IPS DF 6.9 (cell line): ENCODE measurements at regions not wholly inside any gene's neighbourhood (a gene's known extent, or its start where the extent isn't known, plus 50 kb on each side); places are given as distances from the start of the nearest gene placed in this dataset.

Experiments used
- DNase-seq: peaks from one replicate; pipeline ENCODE4 v3.0.0-alpha.2; 2013; ENCODE audit warnings: low read depth, low spot score
- H3K27ac ChIP-seq: one replicate; pipeline ENCODE4 v1.5.1; 2013; ENCODE audit warnings: low read length, control low read depth
- H3K27me3 ChIP-seq: 2 replicates; pipeline ENCODE4 v1.6.1; 2013; ENCODE audit warnings: mild to moderate bottlenecking, low read length; ENCODE audit not compliant: control insufficient read depth, insufficient read depth
- H3K36me3 ChIP-seq: 2 replicates; pipeline ENCODE4 v1.6.1; 2013; ENCODE audit warnings: low read length; ENCODE audit not compliant: control insufficient read depth, insufficient read depth
- H3K4me1 ChIP-seq: 2 replicates; pipeline ENCODE4 v1.6.1; 2013; ENCODE audit warnings: low read length; ENCODE audit not compliant: control insufficient read depth, insufficient read depth
- H3K4me3 ChIP-seq: 2 replicates; pipeline ENCODE4 v1.5.1; 2013; ENCODE audit warnings: mild to moderate bottlenecking, low read length
- H3K9me3 ChIP-seq: 2 replicates; pipeline ENCODE4 v1.6.1; 2013; ENCODE audit warnings: low read length, inconsistent platforms; ENCODE audit not compliant: control insufficient read depth, insufficient read depth
- WGBS: extraction: QIAGEN DNeasy Blood & Tissue Kit; methylation state at CpG from one replicate; pipeline ENCODE4 v1.1.7; 2013; ENCODE audit warnings: mixed read lengths, missing lambda C conversion rate; ENCODE audit not compliant: insufficient read length, insufficient coverage; 5-methylcytosine and 5-hydroxymethylcytosine counted together

DNA sequence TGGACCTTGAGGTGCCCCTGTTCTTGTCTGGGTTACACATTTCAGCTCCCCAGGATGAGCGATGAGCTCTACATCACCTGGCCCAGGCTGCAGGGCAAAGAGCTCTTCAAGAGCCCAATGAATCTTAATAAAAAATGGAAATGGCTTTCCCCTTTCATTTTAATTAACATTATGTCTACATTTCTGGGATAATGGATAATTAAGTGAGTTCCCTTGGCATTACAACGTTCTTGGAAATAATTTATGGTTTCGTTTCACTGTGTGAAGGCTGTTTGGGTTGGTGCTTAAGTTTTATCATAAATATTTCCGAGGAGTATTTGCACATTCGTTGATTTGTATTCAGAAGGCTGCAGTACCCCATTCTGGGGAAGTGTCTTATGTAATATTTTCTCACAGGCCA, 678.3 kb upstream of the EEF2KMT start:
- DNase-seq, result no peak
- no peaks in the 10 kb centered on the region; the same call in 1 of the 2 replicates for H3K9me3 ChIP-seq
- no CpG with 5 or more reads among the region's 5 CpGs for WGBS
- H3K27ac ChIP-seq, result no peak overlapping the region
- no peaks in the 10 kb centered on the region for H3K36me3 ChIP-seq
- no peaks in the 10 kb centered on the region for H3K4me1 ChIP-seq
- no peaks in the 10 kb centered on the region for H3K27me3 ChIP-seq
- no peak overlapping the region for H3K4me3 ChIP-seq

DNA sequence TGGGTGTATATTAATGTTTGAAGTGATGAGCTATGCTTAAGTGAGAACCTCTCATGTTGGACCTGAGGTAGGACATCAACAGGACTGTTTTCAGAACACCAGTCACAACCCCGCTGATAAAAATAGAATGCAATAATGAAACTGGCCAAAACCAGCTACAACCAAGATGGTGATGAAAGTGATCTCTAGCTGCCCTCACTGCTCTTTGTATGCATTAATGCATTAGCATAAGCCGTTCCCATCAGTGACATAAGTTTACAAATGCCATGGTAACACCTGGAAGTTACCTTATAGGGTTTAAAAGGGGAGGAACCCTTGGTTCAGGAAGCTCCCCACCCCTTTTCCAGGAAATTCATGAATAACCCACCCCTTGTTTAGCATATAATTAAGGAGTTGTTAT, 672.5 kb upstream of the EEF2KMT start:
- no CpG with 5 or more reads among the region's 2 CpGs for WGBS
- H3K36me3 ChIP-seq, result no peaks in the 10 kb centered on the region
- no peak overlapping the region for H3K4me3 ChIP-seq
- no peak for DNase-seq
- no peaks in the 10 kb centered on the region for H3K4me1 ChIP-seq
- no peaks in the 10 kb centered on the region for H3K27me3 ChIP-seq
- no peaks in the 10 kb centered on the region; the same call in 1 of the 2 replicates for H3K9me3 ChIP-seq
- H3K27ac ChIP-seq, result no peak overlapping the region

DNA sequence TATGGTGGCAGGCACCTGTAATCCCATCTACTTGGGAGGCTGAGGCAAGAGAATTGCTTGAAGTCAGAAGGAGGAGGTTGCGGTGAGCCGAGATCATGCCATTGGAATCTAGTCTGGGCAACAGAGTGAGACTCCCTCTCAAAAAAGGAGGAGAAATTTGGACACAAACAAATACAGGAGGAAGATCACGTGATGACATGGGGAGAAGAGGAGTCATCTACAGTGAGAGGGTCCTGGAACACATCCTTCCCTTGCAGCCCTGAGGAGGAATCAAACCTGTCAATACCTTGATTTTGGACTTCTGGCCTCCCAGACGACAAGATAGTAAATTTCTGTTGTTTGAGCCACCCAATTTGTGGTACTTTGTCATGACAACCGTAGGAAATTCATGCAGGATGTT, 671.9 kb upstream of the EEF2KMT start:
- WGBS, result no CpG with 5 or more reads among the region's 5 CpGs
- Histone ChIP-seq H3K27ac (no peak overlapping the region), H3K4me1 (no peaks in the 10 kb centered on the region), H3K9me3 (no peaks in the 10 kb centered on the region; the same call in 1 of the 2 replicates), H3K4me3 (no peak overlapping the region), H3K36me3 (no peaks in the 10 kb centered on the region), H3K27me3 (no peaks in the 10 kb centered on the region)
- no peak for DNase-seq

DNA sequence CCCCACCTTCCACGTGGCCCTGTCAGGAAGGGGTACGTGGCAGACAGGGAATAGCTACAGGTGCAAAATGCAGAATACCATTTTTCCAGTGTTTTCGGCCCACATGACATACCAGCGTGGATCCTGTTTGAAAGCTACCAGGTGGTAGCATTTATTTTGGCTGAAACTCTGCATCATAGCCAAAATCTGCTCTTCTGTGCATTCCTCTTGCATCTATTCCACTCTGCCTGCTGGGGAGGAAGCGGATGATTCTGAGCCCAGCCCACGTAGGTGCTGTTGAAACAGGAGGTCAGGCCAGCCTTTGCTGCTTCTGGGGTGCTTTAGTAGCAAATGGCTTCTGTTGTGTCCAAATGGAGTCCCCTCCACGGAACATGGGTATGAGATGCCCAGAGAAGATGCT, 670.9 kb upstream of the EEF2KMT start:
- Histone ChIP-seq H3K27ac (no peak overlapping the region), H3K27me3 (no peaks in the 10 kb centered on the region), H3K4me1 (no peaks in the 10 kb centered on the region), H3K9me3 (no peaks in the 10 kb centered on the region; the same call in 1 of the 2 replicates), H3K4me3 (no peak overlapping the region), H3K36me3 (no peaks in the 10 kb centered on the region)
- no CpG with 5 or more reads among the region's 7 CpGs for WGBS
- DNase-seq, result no peak

DNA sequence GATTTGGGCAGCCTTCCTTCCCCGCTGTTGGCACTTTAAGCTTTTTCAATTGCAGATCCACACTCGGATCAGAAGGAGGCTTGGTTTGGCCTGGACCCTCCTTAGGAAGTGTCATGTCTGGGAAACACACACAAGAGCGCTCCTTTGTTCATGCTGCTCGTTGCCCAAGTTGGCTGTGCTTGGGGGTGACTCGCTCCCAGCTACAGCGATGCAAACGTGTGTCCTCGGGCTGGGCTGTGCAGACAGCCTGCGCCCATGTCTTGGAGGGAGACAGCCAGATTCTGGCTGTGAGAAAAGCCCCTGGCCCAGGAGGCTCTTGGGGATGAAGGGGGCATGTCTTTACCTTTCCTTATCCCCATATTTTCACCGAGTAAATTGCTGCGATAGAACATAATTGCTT, 665.6 kb upstream of the EEF2KMT start:
- no peaks in the 10 kb centered on the region for H3K4me1 ChIP-seq
- no CpG with 5 or more reads among the region's 11 CpGs for WGBS
- H3K36me3 ChIP-seq, result no peaks in the 10 kb centered on the region
- no peak for DNase-seq
- peaks cover 1% of the 10 kb centered on the region; the same call in 1 of the 2 replicates for H3K9me3 ChIP-seq
- no peak overlapping the region for H3K4me3 ChIP-seq
- H3K27me3 ChIP-seq, result no peaks in the 10 kb centered on the region
- no peak overlapping the region for H3K27ac ChIP-seq

DNA sequence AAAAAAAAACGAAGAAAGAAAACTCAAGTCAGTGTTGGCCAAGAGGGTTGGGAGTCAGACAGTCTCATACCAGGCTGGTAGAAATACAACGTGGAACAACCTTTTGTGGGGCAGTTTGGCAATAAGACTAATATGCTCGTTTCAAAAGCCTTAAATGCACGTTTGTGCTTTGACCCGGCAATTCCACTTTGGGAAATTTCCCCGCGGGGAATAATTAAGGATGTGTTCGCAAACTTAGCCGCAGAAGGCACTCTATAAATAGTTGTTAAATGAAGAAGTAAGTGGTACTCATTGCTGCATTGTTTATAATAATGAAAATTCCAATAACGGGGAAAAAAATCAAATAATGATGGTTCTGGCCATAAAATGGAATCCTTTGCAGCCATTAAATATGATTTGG, 664.8 kb upstream of the EEF2KMT start:
- no CpG with 5 or more reads among the region's 10 CpGs for WGBS
- H3K27me3 ChIP-seq, result no peaks in the 10 kb centered on the region
- peaks cover 1% of the 10 kb centered on the region; the same call in 1 of the 2 replicates for H3K9me3 ChIP-seq
- H3K4me3 ChIP-seq, result no peak overlapping the region
- no peaks in the 10 kb centered on the region for H3K36me3 ChIP-seq
- DNase-seq, result no peak
- H3K27ac ChIP-seq, result no peak overlapping the region
- no peaks in the 10 kb centered on the region for H3K4me1 ChIP-seq

DNA sequence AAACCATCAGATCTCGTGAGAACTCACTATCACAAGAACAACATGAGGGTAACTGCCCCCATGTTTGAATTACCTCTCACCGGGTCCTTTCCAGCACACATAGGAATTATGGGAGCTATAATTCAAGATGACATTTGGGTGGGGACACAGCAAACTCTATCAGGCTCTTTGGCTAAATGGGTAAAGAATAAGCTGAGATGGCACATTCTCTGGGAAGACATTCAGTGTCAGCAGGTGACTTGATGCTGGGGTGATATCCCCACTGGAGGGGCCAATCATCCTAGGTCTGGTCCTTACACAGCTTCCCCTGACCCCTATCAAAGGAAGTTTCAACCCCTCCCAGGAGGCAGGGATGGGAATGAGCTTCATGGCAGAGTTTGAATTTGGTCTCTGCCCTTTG, 664.0 kb upstream of the EEF2KMT start:
- Histone ChIP-seq H3K4me1 (no peaks in the 10 kb centered on the region), H3K27ac (no peak overlapping the region), H3K4me3 (no peak overlapping the region), H3K36me3 (no peaks in the 10 kb centered on the region), H3K9me3 (peaks cover 1% of the 10 kb centered on the region; the same call in 1 of the 2 replicates), H3K27me3 (no peaks in the 10 kb centered on the region)
- WGBS, result no CpG with 5 or more reads among the region's 2 CpGs
- DNase-seq, result no peak

DNA sequence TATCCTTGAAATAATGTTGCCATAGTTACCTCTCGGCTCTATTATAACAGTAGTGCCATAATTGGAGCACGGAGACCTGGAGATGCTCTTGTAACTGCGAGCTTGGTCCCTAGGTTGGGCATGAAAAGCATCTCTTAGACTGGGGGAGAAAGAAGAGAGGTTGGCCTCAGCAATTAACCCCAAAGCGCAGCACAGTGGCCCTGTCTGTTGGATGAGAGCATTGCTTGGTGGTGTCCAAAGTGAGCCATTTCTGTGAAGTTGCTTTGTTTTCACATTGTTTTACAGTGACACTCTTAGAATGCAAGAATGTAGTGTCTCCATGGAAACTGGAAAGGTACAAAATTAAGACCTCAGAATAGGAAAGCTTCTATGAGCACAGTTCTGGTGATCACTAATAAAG, 660.7 kb upstream of the EEF2KMT start:
- Histone ChIP-seq H3K27ac (no peak overlapping the region), H3K27me3 (no peaks in the 10 kb centered on the region), H3K9me3 (0 out of 2 replicates have a peak, but pooled peaks cover 1% of the 10 kb centered on the region), H3K4me1 (peaks cover 1% of the 10 kb centered on the region), H3K4me3 (no peak overlapping the region), H3K36me3 (no peaks in the 10 kb centered on the region)
- no CpG with 5 or more reads among the region's 4 CpGs for WGBS
- no peak for DNase-seq

DNA sequence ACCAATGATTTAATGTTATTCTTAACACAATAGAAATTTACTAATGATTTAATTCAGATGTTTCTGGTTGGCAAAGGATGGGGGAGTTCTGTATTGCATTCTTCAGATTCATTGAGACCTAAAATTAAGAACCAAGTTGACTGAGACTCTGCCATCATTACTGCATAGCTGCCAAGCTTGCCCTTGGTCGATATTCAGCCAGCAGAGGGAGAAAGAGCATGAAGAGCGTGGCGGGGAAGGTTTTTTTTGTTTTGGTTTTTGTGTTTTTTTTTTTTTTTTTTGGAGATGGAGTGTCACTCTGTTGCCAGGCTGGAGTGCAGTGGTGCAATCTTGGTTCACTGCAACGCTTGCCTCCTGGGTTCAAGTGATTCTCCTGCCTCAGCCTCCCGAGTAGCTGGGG, 659.4 kb upstream of the EEF2KMT start:
- DNase-seq, result no peak
- H3K27ac ChIP-seq, result no peak overlapping the region
- H3K4me3 ChIP-seq, result no peak overlapping the region
- no peaks in the 10 kb centered on the region for H3K36me3 ChIP-seq
- WGBS, result no CpG with 5 or more reads among the region's 5 CpGs
- 0 out of 2 replicates have a peak, but pooled peaks cover 1% of the 10 kb centered on the region for H3K9me3 ChIP-seq
- peaks cover 1% of the 10 kb centered on the region for H3K4me1 ChIP-seq
- no peaks in the 10 kb centered on the region for H3K27me3 ChIP-seq

DNA sequence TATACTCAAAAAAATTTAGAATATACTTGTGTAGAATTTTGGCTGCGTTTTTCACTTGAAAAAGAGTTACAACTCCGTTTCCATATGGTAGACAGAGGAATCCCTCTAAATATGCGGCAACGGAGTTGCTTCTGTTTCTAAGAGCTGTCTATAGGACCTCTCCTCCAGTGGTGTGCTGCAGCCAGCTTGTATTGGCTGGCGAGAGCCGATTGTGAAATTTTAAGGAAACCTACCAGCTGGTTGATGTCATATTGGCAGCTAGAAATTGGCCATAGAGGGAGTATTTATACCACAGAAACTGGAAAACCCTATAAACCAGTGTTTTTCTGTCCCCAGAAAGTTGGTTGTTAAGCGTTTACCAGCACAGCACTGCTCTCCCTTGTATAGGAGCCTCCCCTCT, 655.8 kb upstream of the EEF2KMT start:
- H3K9me3 ChIP-seq, result 0 out of 2 replicates have a peak, but pooled peaks cover 1% of the 10 kb centered on the region
- H3K4me1 ChIP-seq, result peaks cover 4% of the 10 kb centered on the region
- no peak for DNase-seq
- no peak overlapping the region for H3K4me3 ChIP-seq
- no CpG with 5 or more reads among the region's 7 CpGs for WGBS
- no peaks in the 10 kb centered on the region for H3K36me3 ChIP-seq
- no peaks in the 10 kb centered on the region for H3K27me3 ChIP-seq
- no peak overlapping the region for H3K27ac ChIP-seq

DNA sequence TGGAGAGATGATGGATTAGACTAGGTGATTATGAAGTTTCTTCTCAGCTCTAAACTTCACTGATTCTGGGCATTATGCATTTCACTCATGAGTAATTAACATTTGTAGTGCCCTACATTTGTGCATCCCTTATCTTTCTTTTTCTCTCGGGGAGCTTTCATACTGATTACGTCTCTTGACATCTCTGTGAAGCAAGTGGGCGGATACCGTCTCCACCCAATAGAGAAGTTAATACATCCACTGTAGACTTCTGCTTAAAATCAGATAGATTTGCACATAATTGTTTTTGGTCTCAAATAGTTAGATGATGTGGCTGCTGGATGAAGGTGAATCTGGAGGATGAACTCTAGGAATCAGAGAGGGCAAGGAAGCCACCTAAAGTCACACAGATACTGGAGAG, 653.6 kb upstream of the EEF2KMT start:
- Histone ChIP-seq H3K27me3 (no peaks in the 10 kb centered on the region), H3K4me1 (peaks cover 4% of the 10 kb centered on the region), H3K4me3 (no peak overlapping the region), H3K27ac (no peak overlapping the region), H3K36me3 (no peaks in the 10 kb centered on the region), H3K9me3 (no peaks in the 10 kb centered on the region)
- WGBS, result no CpG with 5 or more reads among the region's 4 CpGs
- no peak for DNase-seq
